Mesenchymal stem cell (in vitro differentiated cells and primary cell): ENCODE measurements at regions not wholly inside any gene's neighbourhood (a gene's known extent, or its start where the extent isn't known, plus 50 kb on each side); places are given as distances from the start of the nearest gene placed in this dataset.
"Not testable (repeated sequence)": the region's sequence is repeated elsewhere in the genome, so short reads cannot be mapped to it uniquely, and the experiment has no call there.

Experiments
- DNase-seq: peaks from one replicate; pipeline ENCODE4 v3.0.0-alpha.2; 2013
- H2AFZ ChIP-seq: one replicate; pipeline ENCODE4 v1.6.1; 2013; ENCODE audit warnings: low read depth, mild to moderate bottlenecking, control low read depth, inconsistent platforms, low read length, moderate library complexity
- H2AK5ac ChIP-seq: 2 replicates; pipeline ENCODE4 v1.6.1; 2013; ENCODE audit warnings: low read length, moderate library complexity, mild to moderate bottlenecking, inconsistent platforms; ENCODE audit not compliant: severe bottlenecking
- H2BK120ac ChIP-seq: one replicate; pipeline ENCODE4 v1.6.1; 2013; ENCODE audit warnings: low read depth, mild to moderate bottlenecking, inconsistent platforms, low read length, moderate library complexity
- H2BK12ac ChIP-seq, 2 experiments: one replicate each; pipeline ENCODE4 v1.6.1; 2013; ENCODE audit warnings: inconsistent platforms in 2 of 2, low read length in 2 of 2, mild to moderate bottlenecking in 2 of 2, moderate library complexity in 2 of 2, control low read depth in 1 of 2
- H2BK15ac ChIP-seq: one replicate; pipeline ENCODE4 v1.6.1; 2013; ENCODE audit warnings: mild to moderate bottlenecking, low read depth, inconsistent platforms; ENCODE audit not compliant: poor library complexity, severe bottlenecking
- H2BK5ac ChIP-seq: 2 replicates; pipeline ENCODE4 v1.6.1; 2013; ENCODE audit warnings: low read depth, mild to moderate bottlenecking, low read length, control low read depth, inconsistent platforms; ENCODE audit not compliant: poor library complexity, severe bottlenecking
- H3K14ac ChIP-seq, 2 experiments: one replicate each; pipeline ENCODE4 v1.6.1; 2013; ENCODE audit warnings: inconsistent platforms in 2 of 2, low read length in 2 of 2, control low read depth in 1 of 2, mild to moderate bottlenecking in 1 of 2, moderate library complexity in 1 of 2
- H3K18ac ChIP-seq, 2 experiments: one replicate each; pipeline ENCODE4 v1.6.1; 2013; ENCODE audit warnings: inconsistent platforms in 2 of 2, low read length in 2 of 2, control low read depth in 1 of 2, low read depth in 1 of 2, mild to moderate bottlenecking in 1 of 2
- H3K23ac ChIP-seq, 2 experiments: one replicate each; pipeline ENCODE4 v1.6.1; 2013; ENCODE audit warnings: inconsistent platforms in 2 of 2, low read length in 2 of 2, mild to moderate bottlenecking in 2 of 2, moderate library complexity in 2 of 2, control low read depth in 1 of 2
- H3K27ac ChIP-seq: 2 replicates; pipeline ENCODE4 v1.5.1; 2013; ENCODE audit warnings: mild to moderate bottlenecking, moderate library complexity, low read length, control low read depth, inconsistent platforms; ENCODE audit not compliant: poor library complexity, severe bottlenecking
- H3K27me3 ChIP-seq, 2 experiments: 2 replicates each; pipeline versions ENCODE4 v1.6.1 to v1.7.0; 2013; ENCODE audit warnings: low read length in 2 of 2, mild to moderate bottlenecking in 2 of 2, moderate library complexity in 2 of 2, control low read depth in 1 of 2, inconsistent platforms in 1 of 2; ENCODE audit not compliant: control insufficient read depth in 1 of 2, insufficient read depth in 1 of 2
- H3K36me3 ChIP-seq, 2 experiments: 2 replicates each; pipeline versions ENCODE4 v1.6.1 to v1.7.0; 2013; ENCODE audit warnings: low read length in 2 of 2, control low read depth in 1 of 2, inconsistent platforms in 1 of 2, low read depth in 1 of 2, mild to moderate bottlenecking in 1 of 2; ENCODE audit not compliant: insufficient read depth in 2 of 2, control insufficient read depth in 1 of 2
- H3K4ac ChIP-seq, 2 experiments: one replicate each; pipeline ENCODE4 v1.6.1; 2013; ENCODE audit warnings: inconsistent platforms in 2 of 2, low read length in 2 of 2, mild to moderate bottlenecking in 2 of 2, moderate library complexity in 2 of 2, control low read depth in 1 of 2, low read depth in 1 of 2
- H3K4me1 ChIP-seq: 2 replicates; pipeline ENCODE4 v1.6.1; 2013; ENCODE audit warnings: low read depth, low read length, control low read depth; ENCODE audit not compliant: control insufficient read depth, insufficient read depth
- H3K4me2 ChIP-seq: 2 replicates; pipeline ENCODE4 v1.6.1; 2013; ENCODE audit warnings: low read length, mild to moderate bottlenecking, inconsistent platforms; ENCODE audit not compliant: poor library complexity, severe bottlenecking
- H3K4me3 ChIP-seq, 2 experiments: 2 replicates each; pipeline versions ENCODE4 v1.5.1 to v1.7.0; 2013; ENCODE audit warnings: low read length in 2 of 2, mild to moderate bottlenecking in 2 of 2, control low read depth in 1 of 2, low read depth in 1 of 2; ENCODE audit not compliant: insufficient read depth in 1 of 2
- H3K79me1 ChIP-seq: replicated peaks from 2 replicates; pipeline ENCODE4 v1.6.1; 2013; ENCODE audit warnings: mild to moderate bottlenecking, control low read depth, low read length, inconsistent platforms; ENCODE audit not compliant: poor library complexity, severe bottlenecking
- H3K9ac ChIP-seq: 2 replicates; pipeline ENCODE4 v1.7.0; 2013; ENCODE audit warnings: mild to moderate bottlenecking, low read length, moderate library complexity
- H3K9me3 ChIP-seq: 2 replicates; pipeline ENCODE4 v1.7.0; 2013; ENCODE audit warnings: mild to moderate bottlenecking, low read length; ENCODE audit not compliant: control insufficient read depth
- H4K8ac ChIP-seq: one replicate; pipeline ENCODE4 v1.6.1; 2013; ENCODE audit warnings: inconsistent platforms, mild to moderate bottlenecking, low read length, moderate library complexity
- H4K91ac ChIP-seq: one replicate; pipeline ENCODE4 v1.6.1; 2013; ENCODE audit warnings: mild to moderate bottlenecking, low read length, inconsistent platforms
- WGBS: methylation state at CpG from one replicate; pipeline ENCODE4 v1.1.7; 2013; ENCODE audit warnings: mixed read lengths; 5-methylcytosine and 5-hydroxymethylcytosine counted together

GRCh38 chr11:98424773-98425172 is 596.0 kb upstream of the CNTN5 start:
- not testable (repeated sequence) for H3K4me3 ChIP-seq, H4K8ac ChIP-seq, H2AK5ac ChIP-seq, H3K4me2 ChIP-seq, H3K4ac ChIP-seq, H3K27ac ChIP-seq, H3K4me1 ChIP-seq, DNase-seq, H2BK120ac ChIP-seq, H3K23ac ChIP-seq, H3K27me3 ChIP-seq, H2BK12ac ChIP-seq, H2BK15ac ChIP-seq, H3K18ac ChIP-seq, H3K9ac ChIP-seq, H4K91ac ChIP-seq, H3K79me1 ChIP-seq, H2AFZ ChIP-seq, H3K14ac ChIP-seq, H3K36me3 ChIP-seq, H2BK5ac ChIP-seq
- WGBS, result 92% methylated on average over 3 of the region's 3 CpGs
- peaks cover 29% of the 10 kb centered on the region for H3K9me3 ChIP-seq

GRCh38 chr11:98431463-98432359 is 589.0 kb upstream of the CNTN5 start:
- no peak overlapping the region for H2BK15ac ChIP-seq
- no peaks in the 10 kb centered on the region for H3K27me3 ChIP-seq
- H3K27ac ChIP-seq, result no peak overlapping the region
- H2AFZ ChIP-seq, result no peak overlapping the region
- H2BK5ac ChIP-seq, result no peak overlapping the region
- H3K14ac ChIP-seq, result no peak overlapping the region
- H3K4me2 ChIP-seq, result no peak overlapping the region
- no peak for DNase-seq
- no peak overlapping the region for H3K9ac ChIP-seq
- H3K79me1 ChIP-seq, result no peaks in the 10 kb centered on the region
- peaks cover 38% of the 10 kb centered on the region for H3K9me3 ChIP-seq
- no peak overlapping the region for H2BK12ac ChIP-seq
- H3K36me3 ChIP-seq, result no peaks in the 10 kb centered on the region
- H3K4ac ChIP-seq, result no peak overlapping the region
- no peak overlapping the region for H4K91ac ChIP-seq
- H2BK120ac ChIP-seq, result no peak overlapping the region
- no peaks in the 10 kb centered on the region for H3K4me1 ChIP-seq
- no peak overlapping the region for H3K4me3 ChIP-seq
- no peak overlapping the region for H3K23ac ChIP-seq
- H4K8ac ChIP-seq, result no peak overlapping the region
- no peak overlapping the region for H3K18ac ChIP-seq
- H2AK5ac ChIP-seq, result no peak overlapping the region
- WGBS, result 84% methylated on average over 5 of the region's 9 CpGs

- H2BK12ac ChIP-seq, result no peak overlapping the region
- H3K4me3 ChIP-seq, result no peak overlapping the region
- no peak overlapping the region for H2BK15ac ChIP-seq
- H3K23ac ChIP-seq, result no peak overlapping the region
- no peak overlapping the region for H2BK120ac ChIP-seq
- H2AFZ ChIP-seq, result no peak overlapping the region
- no peak overlapping the region for H3K27ac ChIP-seq
- no peak overlapping the region for H3K4me2 ChIP-seq
- no peak overlapping the region for H3K14ac ChIP-seq
- H3K79me1 ChIP-seq, result no peaks in the 10 kb centered on the region
- no peak overlapping the region for H4K91ac ChIP-seq
- H3K18ac ChIP-seq, result no peak overlapping the region
- H3K9ac ChIP-seq, result no peak overlapping the region
- peaks cover 27% of the 10 kb centered on the region for H3K9me3 ChIP-seq
- WGBS, result no CpG with 5 or more reads among the region's 1 CpG
- H3K27me3 ChIP-seq, result no peaks in the 10 kb centered on the region
- H2BK5ac ChIP-seq, result no peak overlapping the region
- H3K4me1 ChIP-seq, result no peaks in the 10 kb centered on the region
- no peak for DNase-seq
- H3K4ac ChIP-seq, result no peak overlapping the region
- H2AK5ac ChIP-seq, result no peak overlapping the region
- H4K8ac ChIP-seq, result no peak overlapping the region
- no peaks in the 10 kb centered on the region for H3K36me3 ChIP-seq
Measured at GRCh38 chr11:98434296-98434695, 586.5 kb upstream of the CNTN5 start.

GRCh38 chr11:98453378-98453777 is 567.4 kb upstream of the CNTN5 start:
- WGBS, result 95% methylated on average over 11 of the region's 11 CpGs
- Histone ChIP-seq H2BK15ac (no peak overlapping the region), H4K8ac (no peak overlapping the region), H2AFZ (no peak overlapping the region), H2BK12ac (no peak overlapping the region), H3K4ac (no peak overlapping the region), H3K4me1 (no peaks in the 10 kb centered on the region), H3K9me3 (peaks cover 6% of the 10 kb centered on the region), H3K36me3 (no peaks in the 10 kb centered on the region), H3K14ac (no peak overlapping the region), H3K27ac (no peak overlapping the region), H4K91ac (no peak overlapping the region), H3K23ac (no peak overlapping the region), H3K9ac (no peak overlapping the region), H3K4me2 (no peak overlapping the region), H3K27me3 (no peaks in the 10 kb centered on the region), H2AK5ac (no peak overlapping the region), H2BK5ac (no peak overlapping the region), H2BK120ac (no peak overlapping the region), H3K18ac (no peak overlapping the region), H3K79me1 (no peaks in the 10 kb centered on the region), H3K4me3 (no peak overlapping the region)
- DNase-seq, result no peak
